ENCODE measurements at regions not wholly inside any gene's neighbourhood (a gene's known extent, or its start where the extent isn't known, plus 50 kb on each side); places are given as distances from the start of the nearest gene placed in this dataset.

DNA sequence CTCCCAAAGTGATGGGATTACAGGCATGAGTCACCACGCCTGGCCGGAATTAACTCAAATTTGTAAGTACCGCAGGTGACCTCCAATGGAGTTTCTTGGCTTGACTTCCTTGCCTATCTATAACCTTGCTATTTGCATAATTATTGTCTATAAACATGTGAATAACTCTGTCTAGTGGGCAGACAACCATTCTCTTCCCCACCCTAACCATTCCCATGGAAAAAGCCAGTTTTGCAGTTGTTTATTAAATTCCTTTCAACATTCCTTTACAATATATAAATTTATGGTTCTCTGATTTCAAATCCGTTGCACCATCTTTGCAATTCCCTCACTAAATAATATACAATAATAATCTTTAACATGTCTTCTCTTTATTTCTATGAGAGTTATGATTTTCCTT is 61.0 kb upstream of the ZDHHC17 start:
- TF ChIP-seq, protein P1, sequence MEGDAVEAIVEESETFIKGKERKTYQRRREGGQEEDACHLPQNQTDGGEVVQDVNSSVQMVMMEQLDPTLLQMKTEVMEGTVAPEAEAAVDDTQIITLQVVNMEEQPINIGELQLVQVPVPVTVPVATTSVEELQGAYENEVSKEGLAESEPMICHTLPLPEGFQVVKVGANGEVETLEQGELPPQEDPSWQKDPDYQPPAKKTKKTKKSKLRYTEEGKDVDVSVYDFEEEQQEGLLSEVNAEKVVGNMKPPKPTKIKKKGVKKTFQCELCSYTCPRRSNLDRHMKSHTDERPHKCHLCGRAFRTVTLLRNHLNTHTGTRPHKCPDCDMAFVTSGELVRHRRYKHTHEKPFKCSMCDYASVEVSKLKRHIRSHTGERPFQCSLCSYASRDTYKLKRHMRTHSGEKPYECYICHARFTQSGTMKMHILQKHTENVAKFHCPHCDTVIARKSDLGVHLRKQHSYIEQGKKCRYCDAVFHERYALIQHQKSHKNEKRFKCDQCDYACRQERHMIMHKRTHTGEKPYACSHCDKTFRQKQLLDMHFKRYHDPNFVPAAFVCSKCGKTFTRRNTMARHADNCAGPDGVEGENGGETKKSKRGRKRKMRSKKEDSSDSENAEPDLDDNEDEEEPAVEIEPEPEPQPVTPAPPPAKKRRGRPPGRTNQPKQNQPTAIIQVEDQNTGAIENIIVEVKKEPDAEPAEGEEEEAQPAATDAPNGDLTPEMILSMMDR (IDR thresholded peaks at IDR 0.05) = no peak
- no peak for TF ChIP-seq EP300 (IDR thresholded peaks at IDR 0.05)
